Mammary epithelial cell (primary cell): ENCODE measurements at regions not wholly inside any gene's neighbourhood (a gene's known extent, or its start where the extent isn't known, plus 50 kb on each side); places are given as distances from the start of the nearest gene placed in this dataset.

ENCODE experiments used
- EZH2 ChIP-seq: IDR thresholded peaks from 2 replicates; pipeline ENCODE4 v1.6.1; 2012; ENCODE audit warnings: low read length, inconsistent platforms, borderline replicate concordance
- TF ChIP-seq, protein P1 (sequence below), 2 donors: IDR thresholded peaks in 1 of 2; conservative IDR thresholded peaks in 1 of 2; 2 replicates each; pipeline ENCODE4 v1.5.1; 2011 to 2012; ENCODE audit warnings: inconsistent platforms in 2 of 2, low read length in 2 of 2, mild to moderate bottlenecking in 2 of 2, control low read depth in 1 of 2, low read depth in 1 of 2; ENCODE audit not compliant: insufficient read depth in 1 of 2; ENCODE audit errors: extremely low read depth in 1 of 2

DNA sequence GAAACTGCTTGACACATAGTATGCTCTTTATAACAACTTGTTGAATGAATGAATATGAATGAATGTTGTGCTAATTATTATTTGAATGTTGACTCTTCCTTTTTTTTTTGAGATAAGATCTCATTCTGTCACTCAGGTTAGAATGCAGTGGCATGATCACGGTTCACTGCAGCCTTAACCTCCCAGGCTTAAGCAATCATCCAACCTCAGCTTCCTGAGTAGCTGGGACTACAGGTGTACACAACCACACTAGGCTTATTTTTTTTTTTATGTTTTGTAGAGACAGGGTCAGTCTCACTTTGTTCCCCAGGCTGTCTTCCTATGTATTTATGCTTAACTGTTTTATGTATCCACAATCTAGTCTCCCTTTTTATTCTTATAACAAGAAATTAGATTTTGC lies 114.7 kb upstream of the WDFY3 start:
- TF ChIP-seq, protein P1, sequence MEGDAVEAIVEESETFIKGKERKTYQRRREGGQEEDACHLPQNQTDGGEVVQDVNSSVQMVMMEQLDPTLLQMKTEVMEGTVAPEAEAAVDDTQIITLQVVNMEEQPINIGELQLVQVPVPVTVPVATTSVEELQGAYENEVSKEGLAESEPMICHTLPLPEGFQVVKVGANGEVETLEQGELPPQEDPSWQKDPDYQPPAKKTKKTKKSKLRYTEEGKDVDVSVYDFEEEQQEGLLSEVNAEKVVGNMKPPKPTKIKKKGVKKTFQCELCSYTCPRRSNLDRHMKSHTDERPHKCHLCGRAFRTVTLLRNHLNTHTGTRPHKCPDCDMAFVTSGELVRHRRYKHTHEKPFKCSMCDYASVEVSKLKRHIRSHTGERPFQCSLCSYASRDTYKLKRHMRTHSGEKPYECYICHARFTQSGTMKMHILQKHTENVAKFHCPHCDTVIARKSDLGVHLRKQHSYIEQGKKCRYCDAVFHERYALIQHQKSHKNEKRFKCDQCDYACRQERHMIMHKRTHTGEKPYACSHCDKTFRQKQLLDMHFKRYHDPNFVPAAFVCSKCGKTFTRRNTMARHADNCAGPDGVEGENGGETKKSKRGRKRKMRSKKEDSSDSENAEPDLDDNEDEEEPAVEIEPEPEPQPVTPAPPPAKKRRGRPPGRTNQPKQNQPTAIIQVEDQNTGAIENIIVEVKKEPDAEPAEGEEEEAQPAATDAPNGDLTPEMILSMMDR (conservative IDR thresholded peaks at IDR 0.05 in 1 of 2, IDR thresholded peaks at IDR 0.05 in 1 of 2; ENCODE audit: extremely low read depth in 1 of 2, insufficient read depth in 1 of 2, low read depth in 1 of 2, low read length in 2 of 2): no peak
- no peak for TF ChIP-seq EZH2
